A673 (cell line): ENCODE measurements at regions not wholly inside any gene's neighbourhood (a gene's known extent, or its start where the extent isn't known, plus 50 kb on each side); places are given as distances from the start of the nearest gene placed in this dataset.

ENCODE experiments used
- CTCF ChIP-seq: fragments of 300-800, 200-600 bp; sonication (generic); conservative IDR thresholded peaks from 2 replicates; pipeline ENCODE4 v1.5.1; 2017; ENCODE audit warnings: low read depth, mild to moderate bottlenecking, antibody characterized with exemption, low read length, moderate library complexity, mixed read lengths
- EZH2 ChIP-seq: fragments of 200-600 bp; sonication (generic); IDR thresholded peaks from 2 replicates; pipeline ENCODE4 v1.6.1; 2017; ENCODE audit warnings: borderline replicate concordance, low read depth, mild to moderate bottlenecking, mixed read lengths, antibody characterized with exemption, low read length; ENCODE audit not compliant: poor library complexity, severe bottlenecking

DNA sequence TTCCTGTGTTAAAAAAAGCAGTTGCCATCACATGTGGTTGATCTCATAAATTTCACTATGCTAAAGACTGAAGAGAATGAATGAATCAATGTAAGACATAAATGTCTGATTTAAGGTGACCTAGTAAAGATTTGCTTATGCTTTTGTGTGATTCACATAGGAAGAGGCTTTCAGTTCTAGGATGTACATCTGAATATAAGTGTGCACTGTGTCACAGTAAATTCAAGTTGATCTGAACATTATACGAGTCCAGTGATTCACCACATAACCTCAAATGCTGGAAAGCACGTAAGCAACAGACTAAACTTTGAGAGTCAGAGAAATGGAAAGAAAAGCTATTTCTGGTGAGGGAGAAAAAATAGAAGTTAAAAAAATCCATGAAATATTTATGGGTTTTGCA is 567.9 kb downstream of the EPHA5 start:
- TF ChIP-seq CTCF, result no peak
- no peak for TF ChIP-seq EZH2
